ENCODE measurements at regions not wholly inside any gene's neighbourhood (a gene's known extent, or its start where the extent isn't known, plus 50 kb on each side); places are given as distances from the start of the nearest gene placed in this dataset.

DNA sequence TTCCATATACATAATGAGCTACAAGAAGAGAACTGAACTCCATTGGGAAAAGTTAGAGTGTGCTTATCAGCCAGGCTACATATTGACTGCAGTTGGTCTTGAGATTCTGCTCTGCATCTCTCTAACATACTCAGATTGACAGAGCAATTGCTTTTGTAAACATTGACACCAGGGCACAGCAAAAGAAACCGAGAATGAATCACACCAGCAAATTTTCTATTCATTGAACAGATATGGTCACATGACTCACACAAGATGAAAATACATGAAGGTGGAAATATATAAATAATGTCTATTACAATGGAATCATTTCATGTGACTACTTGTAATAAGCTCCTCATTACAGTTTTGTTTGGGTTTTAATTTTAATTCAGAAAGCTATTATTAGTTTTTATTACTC is 691.9 kb upstream of the TMEFF2 start:
- Histone ChIP-seq H3K79me2 (no peaks in the 10 kb centered on the region), H3K4me2 (no peak overlapping the region), H3K9me2 (replicated peaks; ENCODE audit: insufficient read depth) (no peaks in the 10 kb centered on the region), H3K36me3 (replicated peaks; ENCODE audit: insufficient read depth, low read depth) (no peaks in the 10 kb centered on the region), H3K4me3 (no peak overlapping the region), H2AFZ (no peak overlapping the region), H3K9me3 (ENCODE audit: low read depth) (no peaks in the 10 kb centered on the region), H4K20me1 (ENCODE audit: insufficient read depth, poor library complexity, severe bottlenecking) (no peaks in the 10 kb centered on the region), H3K27me3 (no peaks in the 10 kb centered on the region), H3K4me1 (ENCODE audit: insufficient read depth) (peaks cover 3% of the 10 kb centered on the region), H3K27ac (no peak overlapping the region)
- no peak for DNase-seq (ENCODE audit: low spot score)
- 38% methylated on average over 1 of the region's 1 CpG for WGBS (ENCODE audit: low lambda C conversion rate, missing lambda C conversion rate)
- TF ChIP-seq, protein P1, sequence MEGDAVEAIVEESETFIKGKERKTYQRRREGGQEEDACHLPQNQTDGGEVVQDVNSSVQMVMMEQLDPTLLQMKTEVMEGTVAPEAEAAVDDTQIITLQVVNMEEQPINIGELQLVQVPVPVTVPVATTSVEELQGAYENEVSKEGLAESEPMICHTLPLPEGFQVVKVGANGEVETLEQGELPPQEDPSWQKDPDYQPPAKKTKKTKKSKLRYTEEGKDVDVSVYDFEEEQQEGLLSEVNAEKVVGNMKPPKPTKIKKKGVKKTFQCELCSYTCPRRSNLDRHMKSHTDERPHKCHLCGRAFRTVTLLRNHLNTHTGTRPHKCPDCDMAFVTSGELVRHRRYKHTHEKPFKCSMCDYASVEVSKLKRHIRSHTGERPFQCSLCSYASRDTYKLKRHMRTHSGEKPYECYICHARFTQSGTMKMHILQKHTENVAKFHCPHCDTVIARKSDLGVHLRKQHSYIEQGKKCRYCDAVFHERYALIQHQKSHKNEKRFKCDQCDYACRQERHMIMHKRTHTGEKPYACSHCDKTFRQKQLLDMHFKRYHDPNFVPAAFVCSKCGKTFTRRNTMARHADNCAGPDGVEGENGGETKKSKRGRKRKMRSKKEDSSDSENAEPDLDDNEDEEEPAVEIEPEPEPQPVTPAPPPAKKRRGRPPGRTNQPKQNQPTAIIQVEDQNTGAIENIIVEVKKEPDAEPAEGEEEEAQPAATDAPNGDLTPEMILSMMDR (IDR thresholded peaks at IDR 0.05; ENCODE audit: poor library complexity): no peak
- no peak for TF ChIP-seq EZH2 (IDR thresholded peaks at IDR 0.05; ENCODE audit: borderline replicate concordance)
- no peak for TF ChIP-seq EZH2phosphoT487 (IDR thresholded peaks at IDR 0.05; ENCODE audit: low read depth, severe bottlenecking, unreplicated experiment)

- no peaks in the 10 kb centered on the region for H4K20me1 ChIP-seq (ENCODE audit: insufficient read depth, poor library complexity, severe bottlenecking)
- no peaks in the 10 kb centered on the region for H3K79me2 ChIP-seq
- no peaks in the 10 kb centered on the region for H3K27me3 ChIP-seq
- no peaks in the 10 kb centered on the region for H3K9me3 ChIP-seq (ENCODE audit: low read depth)
- H3K4me1 ChIP-seq (ENCODE audit: insufficient read depth): peaks cover 3% of the 10 kb centered on the region
- no peak overlapping the region for H3K27ac ChIP-seq
- no peaks in the 10 kb centered on the region for H3K36me3 ChIP-seq (replicated peaks; ENCODE audit: insufficient read depth, low read depth)
- no peak overlapping the region for H3K4me3 ChIP-seq
- TF ChIP-seq, protein P1 (IDR thresholded peaks at IDR 0.05; ENCODE audit: poor library complexity): no peak
- H2AFZ ChIP-seq: no peak overlapping the region
- DNase-seq (ENCODE audit: low spot score): peak; percentile 45
- WGBS (ENCODE audit: low lambda C conversion rate, missing lambda C conversion rate): 19% methylated on average over 4 of the region's 4 CpGs
- no peaks in the 10 kb centered on the region for H3K9me2 ChIP-seq (replicated peaks; ENCODE audit: insufficient read depth)
- no peak overlapping the region for H3K4me2 ChIP-seq
Measured at GRCh38 chr2:192885569-192886160, 690.9 kb upstream of the TMEFF2 start.

GRCh38 chr2:192877159-192877558 is 682.4 kb upstream of the TMEFF2 start:
- Histone ChIP-seq H2AFZ (no peak overlapping the region), H3K4me3 (no peak overlapping the region), H4K20me1 (ENCODE audit: insufficient read depth, poor library complexity, severe bottlenecking) (no peaks in the 10 kb centered on the region), H3K4me2 (no peak overlapping the region), H3K27me3 (no peaks in the 10 kb centered on the region), H3K79me2 (no peaks in the 10 kb centered on the region), H3K9me3 (ENCODE audit: low read depth) (no peaks in the 10 kb centered on the region), H3K9me2 (replicated peaks; ENCODE audit: insufficient read depth) (no peaks in the 10 kb centered on the region), H3K27ac (no peak overlapping the region), H3K4me1 (ENCODE audit: insufficient read depth) (no peaks in the 10 kb centered on the region), H3K36me3 (replicated peaks; ENCODE audit: insufficient read depth, low read depth) (no peaks in the 10 kb centered on the region)
- WGBS (ENCODE audit: low lambda C conversion rate, missing lambda C conversion rate): 82% methylated on average over 3 of the region's 3 CpGs
- TF ChIP-seq, protein P1 (IDR thresholded peaks at IDR 0.05; ENCODE audit: poor library complexity): no peak
- TF ChIP-seq EZH2 (IDR thresholded peaks at IDR 0.05; ENCODE audit: borderline replicate concordance) (no peak), EZH2phosphoT487 (IDR thresholded peaks at IDR 0.05; ENCODE audit: low read depth, severe bottlenecking, unreplicated experiment) (no peak)
- no peak for DNase-seq (ENCODE audit: low spot score)

DNA sequence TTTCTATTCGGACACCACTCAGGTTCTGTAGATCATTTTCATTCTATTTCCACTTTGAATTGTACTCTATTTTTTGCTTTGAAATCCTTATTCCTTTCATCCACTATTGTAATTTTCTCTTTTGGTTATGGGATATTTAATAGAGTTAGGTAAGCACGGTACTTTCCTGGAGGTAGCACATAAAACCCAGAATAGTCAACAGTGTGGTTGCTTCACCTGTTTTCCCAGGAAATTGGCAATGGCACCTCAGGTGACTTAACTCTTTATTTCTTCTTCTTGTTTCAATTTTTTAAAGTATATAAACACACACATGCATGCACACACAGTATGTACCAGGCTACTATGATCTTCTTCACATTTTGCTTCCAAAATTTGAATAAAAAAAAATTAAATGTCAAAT is 682.0 kb upstream of the TMEFF2 start:
- TF ChIP-seq EZH2phosphoT487 (IDR thresholded peaks at IDR 0.05; ENCODE audit: low read depth, severe bottlenecking, unreplicated experiment) (no peak), EZH2 (IDR thresholded peaks at IDR 0.05; ENCODE audit: borderline replicate concordance) (no peak)
- TF ChIP-seq, protein P1 (IDR thresholded peaks at IDR 0.05; ENCODE audit: poor library complexity): no peak

More for the DNA sequence above, 682.0 kb upstream of the TMEFF2 start:
- no peaks in the 10 kb centered on the region for H3K9me3 ChIP-seq (ENCODE audit: low read depth)
- WGBS (ENCODE audit: low lambda C conversion rate, missing lambda C conversion rate): 91% methylated on average over 2 of the region's 2 CpGs
- no peaks in the 10 kb centered on the region for H3K9me2 ChIP-seq (replicated peaks; ENCODE audit: insufficient read depth)
- no peak overlapping the region for H3K4me3 ChIP-seq
- H3K27ac ChIP-seq: no peak overlapping the region
- H4K20me1 ChIP-seq (ENCODE audit: insufficient read depth, poor library complexity, severe bottlenecking): no peaks in the 10 kb centered on the region
- H3K4me2 ChIP-seq: no peak overlapping the region
- no peaks in the 10 kb centered on the region for H3K36me3 ChIP-seq (replicated peaks; ENCODE audit: insufficient read depth, low read depth)
- no peaks in the 10 kb centered on the region for H3K4me1 ChIP-seq (ENCODE audit: insufficient read depth)
- no peak for DNase-seq (ENCODE audit: low spot score)
- no peaks in the 10 kb centered on the region for H3K79me2 ChIP-seq
- H2AFZ ChIP-seq: no peak overlapping the region
- no peaks in the 10 kb centered on the region for H3K27me3 ChIP-seq

Measured in hepatocyte (in vitro differentiated cells).